B cell (primary cell): ENCODE measurements at regions not wholly inside any gene's neighbourhood (a gene's known extent, or its start where the extent isn't known, plus 50 kb on each side); places are given as distances from the start of the nearest gene placed in this dataset.

ENCODE experiments used
- ATAC-seq: fragments of 200-7000 bp; cut with Tn5 transposase; one replicate; pipeline ENCODE4 v1.10.0; 2021; ENCODE audit warnings: low read depth, mild to moderate bottlenecking, moderate number of reproducible peaks, moderate library complexity
- CTCF ChIA-PET: fragments of 350-600 bp; sonication (Branson Sonifier 250); formaldehyde crosslinking; loops from one replicate; lab custom pipeline; 2021; ENCODE audit warnings: antibody characterized with exemption, inconsistent platforms; lab: Charles Lee
- POLR2A ChIA-PET: fragments of 350-600 bp; sonication (Branson Sonifier 250); formaldehyde crosslinking; loops from one replicate; lab custom pipeline; 2021; ENCODE audit warnings: antibody characterized with exemption; lab: Charles Lee
- DNase-seq: peaks from one replicate; pipeline ENCODE4 v3.0.0; 2013
- H2AFZ ChIP-seq: 2 replicates; pipeline ENCODE4 v1.6.1; 2012; ENCODE audit warnings: mild to moderate bottlenecking, low read depth, low read length; ENCODE audit not compliant: insufficient read depth, poor library complexity, severe bottlenecking
- H3K27ac ChIP-seq, 2 donors: 1 replicate in 1 of 2; 2 replicates in 1 of 2; pipeline ENCODE4 v1.5.1; 2012 to 2013; ENCODE audit warnings: low read length in 2 of 2, mild to moderate bottlenecking in 2 of 2, moderate library complexity in 1 of 2
- H3K27me3 ChIP-seq, 4 experiments: fragments of 200-600 bp in 1 of 4; sonication (generic) in 1 of 4; replicated peaks in 1 of 4; 1 replicate in 2 of 4; 2 replicates in 2 of 4; pipeline versions ENCODE4 v1.6.1 to v1.7.0; 2013 to 2016; ENCODE audit warnings: low read length in 3 of 4, mild to moderate bottlenecking in 2 of 4, mixed read lengths in 1 of 4, moderate library complexity in 1 of 4; ENCODE audit not compliant: insufficient read depth in 4 of 4, control insufficient read depth in 3 of 4; ENCODE audit errors: control extremely low read depth in 1 of 4
- H3K36me3 ChIP-seq, 2 experiments: replicated peaks in 1 of 2; 1 replicate in 1 of 2; 2 replicates in 1 of 2; pipeline versions ENCODE4 v1.6.1 to v1.7.1; 2013; ENCODE audit warnings: low read length in 1 of 2; ENCODE audit not compliant: insufficient read depth in 2 of 2, control insufficient read depth in 1 of 2; ENCODE audit errors: control extremely low read depth in 1 of 2, extremely low read depth in 1 of 2
- H3K4me1 ChIP-seq, 2 donors: fragments of 200-600 bp in 1 of 2; sonication (generic) in 1 of 2; 1 replicate in 1 of 2; 2 replicates in 1 of 2; pipeline versions ENCODE4 v1.5.1 to v1.6.1; 2013 to 2017; ENCODE audit warnings: low read length in 2 of 2; ENCODE audit not compliant: control insufficient read depth in 2 of 2, insufficient read depth in 2 of 2
- H3K4me2 ChIP-seq: replicated peaks from 2 replicates; pipeline ENCODE3; 2012; ENCODE audit warnings: mild to moderate bottlenecking, low read depth, low read length; ENCODE audit not compliant: poor library complexity, severe bottlenecking
- H3K4me3 ChIP-seq, 5 experiments: fragments of 200-600 bp in 1 of 5; sonication (generic) in 1 of 5; 1 replicate in 3 of 5; 2 replicates in 2 of 5; pipeline versions ENCODE4 v1.5.1 to v1.7.0; 2011 to 2016; ENCODE audit warnings: low read length in 4 of 5, mild to moderate bottlenecking in 4 of 5, low read depth in 2 of 5, control low read depth in 1 of 5, moderate library complexity in 1 of 5; ENCODE audit not compliant: insufficient read depth in 1 of 5; ENCODE audit errors: control extremely low read depth in 1 of 5, extremely low read depth in 1 of 5
- H3K79me2 ChIP-seq: fragments of 200-600 bp; sonication (generic); one replicate; pipeline ENCODE4 v1.6.0; 2016; ENCODE audit warnings: low read length; ENCODE audit not compliant: control insufficient read depth, insufficient read depth
- H3K9ac ChIP-seq: fragments of 200-600 bp; sonication (generic); 2 replicates; pipeline ENCODE4 v1.6.1; 2017; ENCODE audit warnings: mild to moderate bottlenecking, low read length, moderate library complexity
- H3K9me3 ChIP-seq, 3 donors: one replicate each; pipeline versions ENCODE4 v1.6.1 to v1.7.1; 2013; ENCODE audit warnings: low read length in 2 of 3; ENCODE audit not compliant: control insufficient read depth in 2 of 3, insufficient read depth in 1 of 3; ENCODE audit errors: control extremely low read depth in 1 of 3
- H4K20me1 ChIP-seq: 2 replicates; pipeline ENCODE4 v1.6.0; 2012; ENCODE audit warnings: mild to moderate bottlenecking, low read length; ENCODE audit not compliant: insufficient read depth, control insufficient read depth, poor library complexity, severe bottlenecking
- H3K27ac Mint-ChIP-seq: one replicate; pipeline ENCODE4 v1.8.0; 2021; ENCODE audit warnings: mixed read lengths
- H3K27me3 Mint-ChIP-seq: one replicate; pipeline ENCODE4 v1.8.0; 2021; ENCODE audit warnings: mixed read lengths
- H3K4me1 Mint-ChIP-seq: one replicate; pipeline ENCODE4 v1.8.0; 2021; ENCODE audit warnings: mixed read lengths
- H3K4me3 Mint-ChIP-seq: one replicate; pipeline ENCODE4 v1.8.0; 2021; ENCODE audit warnings: mixed read lengths
- H3K9me3 Mint-ChIP-seq: one replicate; pipeline ENCODE4 v1.8.0; 2022; ENCODE audit warnings: mixed read lengths; ENCODE audit not compliant: insufficient read depth
- CTCF ChIP-seq: fragments of 200-600 bp; IDR thresholded peaks from one replicate; pipeline ENCODE4 v1.8.0; 2022; ENCODE audit warnings: antibody characterized with exemption, mild to moderate bottlenecking
- EZH2 ChIP-seq: IDR thresholded peaks from 2 replicates; pipeline ENCODE4 v1.6.1; 2012; ENCODE audit warnings: borderline replicate concordance, low read depth, mild to moderate bottlenecking, moderate library complexity, low read length; ENCODE audit not compliant: insufficient read depth, poor library complexity, severe bottlenecking
- WGBS: methylation state at CpG from one replicate; pipeline ENCODE4 v1.1.5; 2013; ENCODE audit warnings: missing lambda C conversion rate; ENCODE audit not compliant: insufficient coverage; 5-methylcytosine and 5-hydroxymethylcytosine counted together
- intact Hi-C: fragments of 100-400 bp; cut with micrococcal nuclease; formaldehyde crosslinking; loops from one replicate; pipeline ENCODE4 v1.10.0; 2022

- H3K27me3 Mint-ChIP-seq, result peaks cover 16% of the 10 kb centered on the region
- ATAC-seq, result no peak
- H3K27ac ChIP-seq, result no peak overlapping the region
- H3K4me2 ChIP-seq, result no peak overlapping the region
- H3K79me2 ChIP-seq, result no peaks in the 10 kb centered on the region
- H2AFZ ChIP-seq, result no peak overlapping the region
- no peaks in the 10 kb centered on the region for H3K4me1 ChIP-seq
- H3K9ac ChIP-seq, result no peak overlapping the region
- H3K9me3 Mint-ChIP-seq, result no peaks in the 10 kb centered on the region
- H3K27me3 ChIP-seq, result no peaks in the 10 kb centered on the region
- no peak overlapping the region for H3K4me3 ChIP-seq
- no peak for DNase-seq
- H3K36me3 ChIP-seq, result no peaks in the 10 kb centered on the region
- 94% methylated on average over 4 of the region's 10 CpGs for WGBS
- H4K20me1 ChIP-seq, result no peaks in the 10 kb centered on the region
- H3K4me3 Mint-ChIP-seq, result no peak overlapping the region
- TF ChIP-seq CTCF (no peak), EZH2 (no peak)
- intact Hi-C loops, result no loop called here
- CTCF ChIA-PET, result no interaction called here
- H3K9me3 ChIP-seq, result no peaks in the 10 kb centered on the region
- POLR2A ChIA-PET, result no interaction called here
- H3K27ac Mint-ChIP-seq, result no peak overlapping the region
- no peaks in the 10 kb centered on the region for H3K4me1 Mint-ChIP-seq
These were observed 108.5 kb upstream of the NHSL1 start for GRCh38 chr6:138607478-138608433.

DNA sequence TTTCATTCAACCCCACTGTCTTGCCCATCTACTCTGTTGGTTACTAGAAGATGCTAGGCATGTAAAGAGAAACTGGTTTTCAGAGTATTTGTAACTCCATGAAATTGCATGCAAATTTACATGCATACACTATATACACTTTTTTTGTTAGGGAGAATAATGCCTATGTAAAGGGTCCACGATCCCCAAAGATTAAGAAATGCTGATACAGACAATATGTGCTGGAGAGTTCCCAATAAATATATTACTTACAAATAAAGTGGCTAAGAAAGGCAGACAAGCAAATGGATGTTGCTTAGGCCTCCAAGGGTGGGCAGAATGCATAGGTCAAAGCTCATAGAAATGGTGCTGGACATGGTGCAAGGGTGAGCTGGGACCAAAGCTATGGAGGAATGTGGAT lies 109.6 kb upstream of the NHSL1 start:
- ChIA-PET CTCF (no interaction called here), POLR2A (interaction anchor here (0.7 kb wide), 1 partner anchor 65 kb away, joined by 3 read pairs; no protein-coding TSS in a partner anchor)
- WGBS, result no CpG with 5 or more reads among the region's 1 CpG

More for the DNA sequence above, 109.6 kb upstream of the NHSL1 start:
- Histone ChIP-seq H4K20me1 (no peaks in the 10 kb centered on the region), H3K79me2 (no peaks in the 10 kb centered on the region), H2AFZ (no peak overlapping the region), H3K9me3 (no peaks in the 10 kb centered on the region), H3K4me1 (no peaks in the 10 kb centered on the region), H3K9ac (no peak overlapping the region), H3K4me3 (no peak overlapping the region), H3K4me2 (no peak overlapping the region), H3K36me3 (no peaks in the 10 kb centered on the region), H3K27ac (no peak overlapping the region), H3K27me3 (no peaks in the 10 kb centered on the region)
- intact Hi-C loops, result no loop called here
- TF ChIP-seq EZH2 (no peak), CTCF (no peak)
- H3K4me1 Mint-ChIP-seq, result no peaks in the 10 kb centered on the region
- peaks cover 13% of the 10 kb centered on the region for H3K27me3 Mint-ChIP-seq
- DNase-seq, result no peak
- ATAC-seq, result no peak
- H3K9me3 Mint-ChIP-seq, result no peaks in the 10 kb centered on the region
- H3K27ac Mint-ChIP-seq, result no peak overlapping the region
- no peak overlapping the region for H3K4me3 Mint-ChIP-seq
